ENCODE measurements at regions not wholly inside any gene's neighbourhood (a gene's known extent, or its start where the extent isn't known, plus 50 kb on each side); places are given as distances from the start of the nearest gene placed in this dataset.

DNA sequence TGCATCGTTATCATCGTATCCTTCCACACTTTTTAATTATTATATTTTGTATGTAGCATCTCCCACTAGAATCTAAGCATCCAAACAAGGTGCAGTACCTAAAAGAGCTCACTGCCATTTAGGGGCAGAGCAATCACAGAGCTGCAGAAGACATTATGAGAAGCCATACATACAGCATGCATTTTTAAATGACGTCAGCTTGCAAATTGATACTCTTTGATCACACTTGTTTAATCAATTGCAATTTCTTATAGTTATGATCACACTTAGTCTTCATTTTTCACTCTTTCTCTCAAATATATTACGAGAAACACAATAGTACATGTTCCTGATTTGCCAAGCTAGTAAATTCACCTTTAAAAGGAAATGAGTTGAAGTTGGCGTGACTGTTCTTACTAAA, 753.3 kb upstream of the LRRN3 start:
- no peak for DNase-seq
- H3K27me3 Mint-ChIP-seq (ENCODE audit: unreplicated experiment): no peaks in the 10 kb centered on the region
- no peaks in the 10 kb centered on the region for H3K9me3 Mint-ChIP-seq (ENCODE audit: low read depth, unreplicated experiment)
- intact Hi-C loops (cut with micrococcal nuclease; ENCODE audit: unreplicated experiment): no loop called here
- no peak overlapping the region for H3K4me3 Mint-ChIP-seq (ENCODE audit: low read depth, unreplicated experiment)
- no peaks in the 10 kb centered on the region for H3K4me1 Mint-ChIP-seq (ENCODE audit: low read depth, unreplicated experiment)
- H3K27ac Mint-ChIP-seq (ENCODE audit: unreplicated experiment): no peak overlapping the region
- TF ChIP-seq, protein P1, sequence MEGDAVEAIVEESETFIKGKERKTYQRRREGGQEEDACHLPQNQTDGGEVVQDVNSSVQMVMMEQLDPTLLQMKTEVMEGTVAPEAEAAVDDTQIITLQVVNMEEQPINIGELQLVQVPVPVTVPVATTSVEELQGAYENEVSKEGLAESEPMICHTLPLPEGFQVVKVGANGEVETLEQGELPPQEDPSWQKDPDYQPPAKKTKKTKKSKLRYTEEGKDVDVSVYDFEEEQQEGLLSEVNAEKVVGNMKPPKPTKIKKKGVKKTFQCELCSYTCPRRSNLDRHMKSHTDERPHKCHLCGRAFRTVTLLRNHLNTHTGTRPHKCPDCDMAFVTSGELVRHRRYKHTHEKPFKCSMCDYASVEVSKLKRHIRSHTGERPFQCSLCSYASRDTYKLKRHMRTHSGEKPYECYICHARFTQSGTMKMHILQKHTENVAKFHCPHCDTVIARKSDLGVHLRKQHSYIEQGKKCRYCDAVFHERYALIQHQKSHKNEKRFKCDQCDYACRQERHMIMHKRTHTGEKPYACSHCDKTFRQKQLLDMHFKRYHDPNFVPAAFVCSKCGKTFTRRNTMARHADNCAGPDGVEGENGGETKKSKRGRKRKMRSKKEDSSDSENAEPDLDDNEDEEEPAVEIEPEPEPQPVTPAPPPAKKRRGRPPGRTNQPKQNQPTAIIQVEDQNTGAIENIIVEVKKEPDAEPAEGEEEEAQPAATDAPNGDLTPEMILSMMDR (IDR thresholded peaks at IDR 0.05; ENCODE audit: unreplicated experiment): no peak
- CTCF ChIA-PET: interaction anchor here (0.6 kb wide), 1 partner anchor 14 kb away, joined by 3 read pairs; no protein-coding TSS in a partner anchor
- no peaks in the 10 kb centered on the region for H3K36me3 Mint-ChIP-seq (ENCODE audit: insufficient read depth, unreplicated experiment)
- no TSS peak for BruUV-seq (replicated peaks)

DNA sequence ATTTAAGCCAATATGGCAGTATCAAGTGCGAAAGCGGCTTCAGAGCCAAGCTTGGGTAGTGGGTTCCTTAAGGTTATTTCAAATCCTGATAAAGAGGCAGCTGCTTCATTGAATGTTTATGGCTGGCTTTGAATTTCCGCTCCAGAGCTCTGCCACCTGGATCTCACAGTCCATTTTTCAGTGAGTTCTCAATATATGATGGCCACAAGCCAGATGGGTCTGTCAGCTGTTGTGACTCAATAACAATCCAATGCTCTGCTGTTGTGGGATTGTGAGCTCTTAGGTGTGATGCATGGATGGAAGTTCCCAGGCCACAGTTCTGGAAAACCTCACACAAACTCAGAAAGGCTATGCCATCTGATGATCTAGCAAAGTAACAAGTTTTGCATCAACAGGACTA, 743.8 kb upstream of the LRRN3 start:
- intact Hi-C loops (cut with micrococcal nuclease; ENCODE audit: unreplicated experiment): no loop called here
- Mint-ChIP-seq H3K4me3 (ENCODE audit: low read depth, unreplicated experiment) (no peak overlapping the region), H3K9me3 (ENCODE audit: low read depth, unreplicated experiment) (no peaks in the 10 kb centered on the region), H3K27ac (ENCODE audit: unreplicated experiment) (no peak overlapping the region), H3K27me3 (ENCODE audit: unreplicated experiment) (no peaks in the 10 kb centered on the region), H3K36me3 (ENCODE audit: insufficient read depth, unreplicated experiment) (no peaks in the 10 kb centered on the region), H3K4me1 (ENCODE audit: low read depth, unreplicated experiment) (no peaks in the 10 kb centered on the region)
- CTCF ChIA-PET: no interaction called here
- no peak for DNase-seq
- TF ChIP-seq, protein P1 (IDR thresholded peaks at IDR 0.05; ENCODE audit: unreplicated experiment): no peak
- BruUV-seq (replicated peaks): no TSS peak

DNA sequence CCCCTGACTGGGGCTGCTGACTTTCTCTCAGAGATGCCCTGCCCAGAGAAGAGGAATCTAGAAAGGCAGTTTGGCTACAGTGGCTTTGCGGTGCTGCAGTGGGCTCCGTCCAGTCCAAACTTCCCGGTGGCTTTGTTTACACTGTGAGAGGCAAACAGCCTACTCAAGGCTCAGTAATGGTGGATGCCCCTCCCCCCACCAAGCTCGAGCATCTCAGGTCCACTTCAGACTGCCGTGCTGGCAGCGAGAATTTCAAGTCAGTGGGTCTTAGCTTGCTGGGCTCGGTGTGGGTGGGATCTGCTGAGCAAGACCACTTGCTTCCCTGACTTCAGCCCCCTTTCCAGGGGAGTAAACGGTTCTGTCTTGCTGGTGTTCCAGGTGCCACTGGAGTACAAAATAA, 734.5 kb upstream of the LRRN3 start:
- intact Hi-C loops (cut with micrococcal nuclease; ENCODE audit: unreplicated experiment): no loop called here

DNA sequence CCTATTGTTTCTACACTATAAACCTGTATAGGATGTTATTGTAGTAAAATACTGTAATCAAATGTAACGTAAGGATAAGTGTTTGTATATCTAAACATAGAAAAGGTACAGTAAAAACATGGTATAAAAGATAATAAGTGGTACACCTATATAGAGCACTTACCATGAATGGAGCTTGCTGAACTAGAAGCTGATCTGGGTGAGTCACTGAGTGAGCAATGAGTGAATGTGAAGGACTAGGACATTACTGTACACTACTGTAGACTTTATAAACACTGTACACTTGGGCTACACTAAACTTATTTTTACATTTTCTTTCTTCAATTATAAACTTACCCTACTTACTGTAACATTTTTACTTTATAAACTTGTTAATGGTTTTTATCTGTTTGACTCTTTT, 732.9 kb upstream of the LRRN3 start:
- BruUV-seq (replicated peaks): no TSS peak
- H3K36me3 Mint-ChIP-seq (ENCODE audit: insufficient read depth, unreplicated experiment): no peaks in the 10 kb centered on the region
- CTCF ChIA-PET: no interaction called here
- intact Hi-C loops (cut with micrococcal nuclease; ENCODE audit: unreplicated experiment): no loop called here
- H3K4me1 Mint-ChIP-seq (ENCODE audit: low read depth, unreplicated experiment): no peaks in the 10 kb centered on the region
- no peak overlapping the region for H3K27ac Mint-ChIP-seq (ENCODE audit: unreplicated experiment)
- no peaks in the 10 kb centered on the region for H3K27me3 Mint-ChIP-seq (ENCODE audit: unreplicated experiment)
- DNase-seq: no peak
- peaks cover 4% of the 10 kb centered on the region for H3K9me3 Mint-ChIP-seq (ENCODE audit: low read depth, unreplicated experiment)
- no peak overlapping the region for H3K4me3 Mint-ChIP-seq (ENCODE audit: low read depth, unreplicated experiment)
- TF ChIP-seq, protein P1 (IDR thresholded peaks at IDR 0.05; ENCODE audit: unreplicated experiment): no peak

More for the DNA sequence above, 734.5 kb upstream of the LRRN3 start:
- no peak overlapping the region for H3K4me3 Mint-ChIP-seq (ENCODE audit: low read depth, unreplicated experiment)
- no peak for DNase-seq
- BruUV-seq (replicated peaks): no TSS peak
- no peaks in the 10 kb centered on the region for H3K36me3 Mint-ChIP-seq (ENCODE audit: insufficient read depth, unreplicated experiment)
- no peaks in the 10 kb centered on the region for H3K4me1 Mint-ChIP-seq (ENCODE audit: low read depth, unreplicated experiment)
- CTCF ChIA-PET: no interaction called here
- TF ChIP-seq, protein P1 (IDR thresholded peaks at IDR 0.05; ENCODE audit: unreplicated experiment): no peak
- H3K27me3 Mint-ChIP-seq (ENCODE audit: unreplicated experiment): no peaks in the 10 kb centered on the region
- H3K27ac Mint-ChIP-seq (ENCODE audit: unreplicated experiment): no peak overlapping the region
- H3K9me3 Mint-ChIP-seq (ENCODE audit: low read depth, unreplicated experiment): peaks cover 4% of the 10 kb centered on the region
